ENCODE measurements at regions not wholly inside any gene's neighbourhood (a gene's known extent, or its start where the extent isn't known, plus 50 kb on each side); places are given as distances from the start of the nearest gene placed in this dataset.

DNA sequence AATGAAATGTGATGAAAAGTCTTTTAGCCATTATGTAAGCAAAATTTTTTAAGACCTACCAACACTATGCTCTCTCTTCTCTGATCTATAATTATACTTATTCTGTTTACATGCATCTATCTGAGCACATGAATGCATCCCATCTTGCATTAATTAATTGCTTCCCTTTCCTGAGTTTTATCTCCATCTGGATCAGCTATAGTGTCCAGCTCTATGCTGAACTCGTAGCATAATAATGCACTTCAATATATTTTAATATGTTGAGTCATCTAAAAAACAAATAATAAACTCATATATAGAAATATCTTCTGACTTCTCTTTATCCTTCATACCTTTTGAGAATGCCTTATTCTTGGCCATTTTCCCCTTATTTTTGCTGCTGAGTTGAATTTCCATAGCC, 1097.8 kb downstream of the TTLL7 start:
- Histone ChIP-seq H3K18ac (ENCODE audit: low read depth, low read length) (no peak overlapping the region), H2BK15ac (ENCODE audit: low read depth, low read length) (no peak overlapping the region), H3K27me3 (ENCODE audit: control insufficient read depth, insufficient read depth, low read length) (no peaks in the 10 kb centered on the region), H2BK20ac (ENCODE audit: low read depth, low read length) (no peak overlapping the region), H3K9me1 (ENCODE audit: insufficient read depth, low read length) (no peaks in the 10 kb centered on the region), H2AK9ac (replicated peaks; ENCODE audit: low read depth, low read length, poor library complexity) (no peak overlapping the region), H2BK5ac (ENCODE audit: low read depth, low read length, poor library complexity, severe bottlenecking) (no peak overlapping the region), H3K56ac (ENCODE audit: extremely low read depth, insufficient read depth, low read length) (no peak overlapping the region), H3K27ac (ENCODE audit: insufficient read depth, low read length) (no peak overlapping the region), H3K23ac (ENCODE audit: low read depth, low read length) (no peak overlapping the region), H3K9ac (ENCODE audit: low read depth, low read length) (no peak overlapping the region), H3K4ac (ENCODE audit: low read depth, low read length) (no peak overlapping the region), H2AFZ (replicated peaks; ENCODE audit: low read length, poor library complexity) (no peak overlapping the region), H4K5ac (ENCODE audit: low read depth, low read length) (no peak overlapping the region), H4K20me1 (ENCODE audit: insufficient read depth, low read length) (no peaks in the 10 kb centered on the region), H3K14ac (replicated peaks; ENCODE audit: low read depth, low read length) (no peak overlapping the region), H3K36me3 (ENCODE audit: control insufficient read depth, insufficient read depth, low read length) (no peaks in the 10 kb centered on the region), H3K79me1 (ENCODE audit: low read depth in 1 of 2, low read length in 2 of 2) (no peaks in the 10 kb centered on the region), H3K4me1 (ENCODE audit: control insufficient read depth, insufficient read depth, low read length) (no peaks in the 10 kb centered on the region), H3K4me2 (ENCODE audit: low read depth, low read length) (no peak overlapping the region), H3K9me3 (ENCODE audit: control insufficient read depth, insufficient read depth, low read length) (no peaks in the 10 kb centered on the region), H2AK5ac (ENCODE audit: low read depth, low read length) (no peak overlapping the region), H3K4me3 (ENCODE audit: insufficient read depth, low read depth, low read length) (no peak overlapping the region), H4K91ac (ENCODE audit: insufficient read depth, low read depth, low read length) (no peak overlapping the region), H2BK120ac (ENCODE audit: low read depth, low read length) (no peak overlapping the region), H4K8ac (ENCODE audit: low read depth in 2 of 2, low read length in 2 of 2) (no peak overlapping the region)
- no peak for TF ChIP-seq CEBPB (IDR thresholded peaks at IDR 0.05; ENCODE audit: low read depth, low read length)
- no peak for TF ChIP-seq RAD21 (IDR thresholded peaks at IDR 0.05; ENCODE audit: low read length)
- TF ChIP-seq CHD1 (IDR thresholded peaks at IDR 0.05; ENCODE audit: low read depth, low read length) = no peak
- TF ChIP-seq USF2 (IDR thresholded peaks at IDR 0.05; ENCODE audit: low read depth, low read length) = no peak
- intact Hi-C loops (cut with micrococcal nuclease) = no loop called here
- BruUV-seq (replicated peaks) = no TSS peak
- POLR2A ChIA-PET (ENCODE audit: unreplicated experiment) = no interaction called here
- CTCF ChIA-PET = no interaction called here
- no peak for ATAC-seq (ENCODE audit: low read depth)
- no CpG with 5 or more reads among the region's 1 CpG for WGBS, 2 experiments (ENCODE audit: extremely low coverage in 2 of 2, insufficient read length in 1 of 2)
- dilution Hi-C loops (cut with HindIII; ENCODE audit: low sequenced_read_pairs, unreplicated experiment) = no loop called here
- in situ Hi-C loops (cut with MboI; ENCODE audit: low sequenced_read_pairs) = no loop called here
- no peak for DNase-seq
